ENCODE measurements at regions not wholly inside any gene's neighbourhood (a gene's known extent, or its start where the extent isn't known, plus 50 kb on each side); places are given as distances from the start of the nearest gene placed in this dataset.

- no peak overlapping the region for H3K27ac ChIP-seq
- no peak overlapping the region for H3K4me2 ChIP-seq
- H3K9ac ChIP-seq, result no peak overlapping the region
- peaks cover 0 to 2% (median 0%) of the 10 kb centered on the region in 10 experiments; a peak in 4 of 20 replicates for H3K4me1 ChIP-seq
- H3K9me3 ChIP-seq (replicated peaks in 1 of 11), result peaks cover 0 to 4% (median 0%) of the 10 kb centered on the region in 11 experiments; a peak in 2 of 22 replicates
- H3K36me3 ChIP-seq, result no peaks in the 10 kb centered on the region
- TF ChIP-seq Cebpa-rat (IDR thresholded peaks at IDR 0.05), result no peak
- no peaks in the 10 kb centered on the region for H3K27me3 ChIP-seq
- H4K20me1 ChIP-seq, result no peaks in the 10 kb centered on the region
- no peak overlapping the region for H3K4me3 ChIP-seq
Measured at GRCh38 chr6:87837444-87837843, 135.4 kb upstream of the AKIRIN2 start.

DNA sequence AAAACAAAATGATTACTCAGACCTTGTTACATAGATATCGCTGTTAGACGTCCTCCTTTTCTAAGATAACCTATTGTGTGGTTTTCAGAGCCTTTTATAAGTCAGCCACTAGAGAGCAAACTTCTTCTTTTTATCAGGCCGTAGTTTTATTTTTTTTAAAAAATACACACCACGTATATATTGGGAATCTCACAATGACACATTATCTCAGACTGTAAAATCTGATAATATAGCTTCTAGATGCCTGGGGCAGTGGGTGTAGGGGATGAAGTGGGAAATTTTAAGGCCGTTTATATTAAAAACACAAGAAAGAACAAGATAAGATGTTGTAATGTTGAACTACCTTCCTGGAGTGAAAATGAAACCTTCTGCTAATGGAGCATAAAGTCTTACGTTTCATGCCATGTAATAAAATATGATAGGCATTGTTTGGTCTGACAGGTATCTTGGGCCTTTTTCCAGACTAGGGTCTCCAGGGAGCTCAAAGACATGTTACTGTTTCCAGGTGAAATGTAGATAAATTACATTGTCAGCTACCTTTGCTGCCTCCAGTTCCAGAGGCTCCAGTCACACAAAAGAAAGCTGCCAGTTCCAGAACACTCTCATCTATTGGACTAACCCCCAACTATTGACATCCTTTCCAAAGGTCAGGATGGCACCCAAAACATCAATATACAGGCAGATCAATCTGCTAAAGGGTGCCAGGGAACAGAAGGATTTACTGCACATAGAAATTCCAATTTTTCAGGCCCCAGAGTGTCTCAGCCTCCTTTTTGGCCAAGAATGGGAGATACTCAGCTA is 130.2 kb upstream of the AKIRIN2 start:
- no peaks in the 10 kb centered on the region for H3K9me3 ChIP-seq (replicated peaks in 1 of 11)
- peak overlapping the region in 3 of 11 experiments; percentile 29 to 47 (median 34); a peak in 4 of 22 replicates for H3K9ac ChIP-seq
- H3K27ac ChIP-seq, result peak overlapping the region in 3 of 11 experiments; percentile 12 to 17 (median 15); a peak in 2 of 22 replicates
- no peaks in the 10 kb centered on the region for H3K36me3 ChIP-seq
- peaks cover 0 to 13% (median 4%) of the 10 kb centered on the region in 10 experiments; a peak in 7 of 20 replicates for H3K4me1 ChIP-seq
- no peaks in the 10 kb centered on the region for H3K27me3 ChIP-seq
- H3K4me2 ChIP-seq, result peak overlapping the region; percentile 18 to 53 (median 37); a peak in 13 of 22 replicates
- H4K20me1 ChIP-seq, result no peaks in the 10 kb centered on the region
- peak overlapping the region in 4 of 10 experiments; percentile 20 to 43 (median 32); a peak in 5 of 20 replicates for H3K4me3 ChIP-seq
- no peak for TF ChIP-seq Cebpa-rat (IDR thresholded peaks at IDR 0.05)

DNA sequence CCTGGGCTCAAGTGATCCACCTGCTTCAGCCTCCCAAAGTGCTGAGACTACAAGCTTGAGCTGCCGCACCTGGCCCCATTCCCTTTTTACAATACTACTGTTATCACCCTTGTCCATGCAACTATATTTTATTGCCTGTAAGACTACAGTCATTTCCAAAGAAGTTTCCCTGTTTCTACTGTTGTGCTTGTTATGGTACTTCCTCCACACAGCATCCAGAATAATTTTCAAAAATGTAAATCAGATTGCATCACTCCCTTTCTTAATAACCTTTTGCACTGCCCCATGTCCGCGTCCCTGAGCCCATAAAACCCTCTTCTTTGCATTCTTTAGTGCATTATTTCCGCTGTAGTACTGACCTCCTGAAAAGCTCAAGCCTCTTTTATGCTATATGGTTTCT is 128.9 kb upstream of the AKIRIN2 start:
- TF ChIP-seq Cebpa-rat (IDR thresholded peaks at IDR 0.05), result no peak
- Histone ChIP-seq H3K9me3 (replicated peaks in 1 of 11) (no peaks in the 10 kb centered on the region), H3K27ac (no peak overlapping the region), H3K27me3 (no peaks in the 10 kb centered on the region), H4K20me1 (no peaks in the 10 kb centered on the region), H3K4me2 (0 out of 22 replicates have a peak overlapping the region, but pooled peaks of 1 of the 11 experiments have one; percentile 3), H3K36me3 (no peaks in the 10 kb centered on the region), H3K4me3 (no peak overlapping the region), H3K4me1 (peaks cover 0 to 23% (median 4%) of the 10 kb centered on the region in 10 experiments; a peak in 8 of 20 replicates), H3K9ac (no peak overlapping the region)

- peak overlapping the region in 3 of 11 experiments; percentile 5 to 32 (median 19); a peak in 3 of 22 replicates for H3K4me2 ChIP-seq
- H3K27me3 ChIP-seq, result no peaks in the 10 kb centered on the region
- H3K36me3 ChIP-seq, result no peaks in the 10 kb centered on the region
- H3K4me1 ChIP-seq, result peaks cover 0 to 32% (median 4%) of the 10 kb centered on the region in 10 experiments; a peak in 10 of 20 replicates
- TF ChIP-seq Cebpa-rat (IDR thresholded peaks at IDR 0.05), result no peak
- no peak overlapping the region for H3K9ac ChIP-seq
- peak overlapping the region in 1 of 11 experiments; percentile 17; a peak in 1 of 22 replicates for H3K27ac ChIP-seq
- no peak overlapping the region for H3K4me3 ChIP-seq
- no peaks in the 10 kb centered on the region for H4K20me1 ChIP-seq
- no peaks in the 10 kb centered on the region for H3K9me3 ChIP-seq (replicated peaks in 1 of 11)
Measured at GRCh38 chr6:87829622-87830121, 127.6 kb upstream of the AKIRIN2 start.

DNA sequence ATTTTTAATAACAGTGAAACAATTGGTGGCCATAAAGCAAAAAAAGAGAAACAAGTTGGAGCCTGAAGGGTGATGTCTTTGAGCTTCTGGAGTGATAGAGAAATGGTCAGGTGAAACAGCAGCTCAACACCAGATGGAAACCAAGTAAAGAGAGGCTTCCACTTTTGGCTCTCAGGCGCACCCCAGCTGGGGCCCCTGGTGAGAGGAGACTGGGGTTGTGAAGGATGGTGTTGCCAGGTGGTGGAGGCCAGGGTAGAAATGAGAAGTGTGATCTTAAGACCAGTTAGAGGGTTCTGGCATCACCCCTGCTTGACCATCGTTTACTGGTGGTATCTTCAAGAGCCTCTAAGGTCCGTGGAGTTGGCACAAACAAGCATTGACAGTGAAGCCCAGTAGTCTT is 126.0 kb upstream of the AKIRIN2 start:
- H3K36me3 ChIP-seq, result no peaks in the 10 kb centered on the region
- peaks cover 0 to 39% (median 4%) of the 10 kb centered on the region in 10 experiments; a peak in 10 of 20 replicates for H3K4me1 ChIP-seq
- H4K20me1 ChIP-seq, result no peaks in the 10 kb centered on the region
- H3K4me3 ChIP-seq, result no peak overlapping the region
- no peak overlapping the region for H3K27ac ChIP-seq
- no peaks in the 10 kb centered on the region for H3K9me3 ChIP-seq (replicated peaks in 1 of 11)
- H3K27me3 ChIP-seq, result no peaks in the 10 kb centered on the region
- no peak overlapping the region for H3K9ac ChIP-seq
- no peak overlapping the region for H3K4me2 ChIP-seq
- no peak for TF ChIP-seq Cebpa-rat (IDR thresholded peaks at IDR 0.05)

- TF ChIP-seq Cebpa-rat (IDR thresholded peaks at IDR 0.05), result no peak
- no peaks in the 10 kb centered on the region for H3K36me3 ChIP-seq
- peaks cover 0 to 39% (median 2%) of the 10 kb centered on the region in 10 experiments; a peak in 10 of 20 replicates for H3K4me1 ChIP-seq
- H3K4me2 ChIP-seq, result no peak overlapping the region
- no peak overlapping the region for H3K27ac ChIP-seq
- no peak overlapping the region for H3K9ac ChIP-seq
- no peak overlapping the region for H3K4me3 ChIP-seq
- no peaks in the 10 kb centered on the region for H3K27me3 ChIP-seq
- no peaks in the 10 kb centered on the region for H3K9me3 ChIP-seq (replicated peaks in 1 of 11)
- no peaks in the 10 kb centered on the region for H4K20me1 ChIP-seq
Measured at GRCh38 chr6:87827346-87827745, 125.3 kb upstream of the AKIRIN2 start.

DNA sequence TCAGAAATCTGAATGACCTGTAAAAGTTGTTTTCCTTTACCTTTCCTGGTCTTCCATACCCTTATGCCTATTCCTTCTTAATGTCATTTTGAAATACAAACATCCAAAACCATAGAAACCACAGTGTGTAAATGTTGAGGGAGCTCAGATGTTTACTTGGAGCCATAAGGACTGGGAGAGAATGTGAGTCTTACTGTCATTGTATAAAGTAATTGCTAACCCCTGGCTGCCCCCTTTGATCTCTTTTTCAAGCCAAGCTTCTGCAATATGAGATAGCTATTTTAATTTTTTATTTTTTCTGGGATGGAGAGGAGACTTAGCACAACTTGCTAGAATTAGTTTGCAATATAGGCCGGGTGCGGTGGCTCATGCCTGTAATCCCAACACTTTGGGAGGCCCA is 124.4 kb upstream of the AKIRIN2 start:
- TF ChIP-seq Cebpa-rat (IDR thresholded peaks at IDR 0.05), result no peak
- no peaks in the 10 kb centered on the region for H3K27me3 ChIP-seq
- H3K9me3 ChIP-seq (replicated peaks in 1 of 11), result no peaks in the 10 kb centered on the region
- H3K4me2 ChIP-seq, result peak overlapping the region in 2 of 11 experiments; percentile 72 to 76; a peak in 4 of 22 replicates
- H3K36me3 ChIP-seq, result no peaks in the 10 kb centered on the region
- no peaks in the 10 kb centered on the region for H4K20me1 ChIP-seq
- peak overlapping the region in 2 of 11 experiments; percentile 48 to 52; a peak in 2 of 22 replicates for H3K9ac ChIP-seq
- H3K4me3 ChIP-seq, result no peak overlapping the region
- H3K4me1 ChIP-seq, result peaks cover 0 to 39% (median 0%) of the 10 kb centered on the region in 10 experiments; a peak in 6 of 20 replicates
- H3K27ac ChIP-seq, result peak overlapping the region in 3 of 11 experiments; percentile 71 to 94 (median 94); a peak in 6 of 22 replicates

GRCh38 chr6:87825821-87826221 is 123.8 kb upstream of the AKIRIN2 start:
- Histone ChIP-seq H3K9ac (peak overlapping the region in 2 of 11 experiments; percentile 79; a peak in 4 of 22 replicates), H4K20me1 (no peaks in the 10 kb centered on the region), H3K36me3 (no peaks in the 10 kb centered on the region), H3K4me2 (peak overlapping the region in 3 of 11 experiments; percentile 31 to 76 (median 72); a peak in 5 of 22 replicates), H3K4me1 (peaks cover 0 to 37% (median 0%) of the 10 kb centered on the region in 10 experiments; a peak in 6 of 20 replicates), H3K9me3 (replicated peaks in 1 of 11) (no peaks in the 10 kb centered on the region), H3K27ac (peak overlapping the region in 3 of 11 experiments; percentile 71 to 94 (median 94); a peak in 6 of 22 replicates), H3K27me3 (no peaks in the 10 kb centered on the region), H3K4me3 (no peak overlapping the region)
- no peak for TF ChIP-seq Cebpa-rat (IDR thresholded peaks at IDR 0.05)

DNA sequence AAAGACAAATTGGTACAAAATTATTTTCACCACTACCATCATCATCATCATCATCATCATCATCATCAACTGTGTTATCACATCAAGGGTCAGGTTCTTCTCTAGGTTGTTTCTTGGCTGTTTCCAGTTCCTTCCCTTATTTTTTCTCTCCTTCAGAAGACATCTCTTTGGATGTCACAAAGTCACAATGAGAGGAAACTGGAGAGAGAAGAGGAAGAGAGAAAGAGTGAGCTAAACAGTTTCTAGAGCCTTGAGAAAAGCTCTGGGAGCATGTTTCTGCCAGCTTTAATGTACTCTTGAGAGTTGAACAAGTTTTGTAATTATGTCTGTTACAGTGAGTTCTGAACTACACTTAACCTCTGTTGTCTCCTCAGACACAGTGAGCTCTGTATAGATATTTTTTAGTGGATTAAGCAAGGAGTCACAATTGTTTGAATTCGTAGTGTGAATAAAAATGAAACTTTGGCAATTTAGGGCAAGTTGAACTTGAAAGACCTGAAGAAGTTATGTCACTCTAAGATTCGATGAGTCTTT is 123.0 kb upstream of the AKIRIN2 start:
- no peaks in the 10 kb centered on the region for H3K9me3 ChIP-seq (replicated peaks in 1 of 11)
- peaks cover 0 to 32% (median 0%) of the 10 kb centered on the region in 10 experiments; a peak in 6 of 20 replicates for H3K4me1 ChIP-seq
- TF ChIP-seq Cebpa-rat (IDR thresholded peaks at IDR 0.05), result no peak

More for the DNA sequence above, 123.0 kb upstream of the AKIRIN2 start:
- H3K36me3 ChIP-seq, result no peaks in the 10 kb centered on the region
- H3K27ac ChIP-seq, result peak overlapping the region in 3 of 11 experiments; percentile 71 to 94 (median 94); a peak in 6 of 22 replicates
- H3K4me2 ChIP-seq, result peak overlapping the region in 3 of 11 experiments; percentile 31 to 76 (median 72); a peak in 6 of 22 replicates
- H4K20me1 ChIP-seq, result no peaks in the 10 kb centered on the region
- no peaks in the 10 kb centered on the region for H3K27me3 ChIP-seq
- H3K4me3 ChIP-seq, result no peak overlapping the region
- peak overlapping the region in 3 of 11 experiments; percentile 15 to 79 (median 79); a peak in 5 of 22 replicates for H3K9ac ChIP-seq
